NT2/D1 (cell line): ENCODE measurements at regions not wholly inside any gene's neighbourhood (a gene's known extent, or its start where the extent isn't known, plus 50 kb on each side); places are given as distances from the start of the nearest gene placed in this dataset.

Experiments
- DNase-seq: peaks from one replicate; pipeline ENCODE4 v3.0.0-alpha.2; 2011; ENCODE audit warnings: low read depth, low spot score
- H3K27me3 ChIP-seq: 2 replicates; pipeline ENCODE4 v1.6.0; 2011; ENCODE audit warnings: mild to moderate bottlenecking; ENCODE audit not compliant: insufficient read length, insufficient read depth
- H3K36me3 ChIP-seq: 2 replicates; pipeline ENCODE4 v1.6.1; 2011; ENCODE audit warnings: mild to moderate bottlenecking, low read length, mixed read lengths; ENCODE audit not compliant: insufficient read depth, insufficient read length
- H3K4me1 ChIP-seq: 2 replicates; pipeline ENCODE4 v1.5.1; 2011; ENCODE audit not compliant: insufficient read depth, insufficient read length
- H3K4me3 ChIP-seq: 2 replicates; pipeline ENCODE4 v1.5.1; 2011; ENCODE audit warnings: low read depth; ENCODE audit not compliant: insufficient read length
- H3K9ac ChIP-seq: 2 replicates; pipeline ENCODE4 v1.6.0; 2011; ENCODE audit warnings: low read depth; ENCODE audit not compliant: insufficient read length
- H3K9me3 ChIP-seq: 2 replicates; pipeline ENCODE4 v1.5.1; 2011; ENCODE audit warnings: mild to moderate bottlenecking, low read length; ENCODE audit not compliant: insufficient read depth
- SUZ12 ChIP-seq: IDR thresholded peaks from 2 replicates; pipeline ENCODE4 v1.6.1; 2011; ENCODE audit not compliant: insufficient read length, insufficient read depth; ENCODE audit errors: extremely low read depth
- YY1 ChIP-seq: IDR thresholded peaks from 2 replicates; pipeline ENCODE4 v1.6.1; 2011; ENCODE audit not compliant: insufficient read length, insufficient read depth
- ZNF274 ChIP-seq: IDR thresholded peaks from 2 replicates; pipeline ENCODE4 v1.6.1; 2011; ENCODE audit warnings: mild to moderate bottlenecking, low read depth, low read length

DNA sequence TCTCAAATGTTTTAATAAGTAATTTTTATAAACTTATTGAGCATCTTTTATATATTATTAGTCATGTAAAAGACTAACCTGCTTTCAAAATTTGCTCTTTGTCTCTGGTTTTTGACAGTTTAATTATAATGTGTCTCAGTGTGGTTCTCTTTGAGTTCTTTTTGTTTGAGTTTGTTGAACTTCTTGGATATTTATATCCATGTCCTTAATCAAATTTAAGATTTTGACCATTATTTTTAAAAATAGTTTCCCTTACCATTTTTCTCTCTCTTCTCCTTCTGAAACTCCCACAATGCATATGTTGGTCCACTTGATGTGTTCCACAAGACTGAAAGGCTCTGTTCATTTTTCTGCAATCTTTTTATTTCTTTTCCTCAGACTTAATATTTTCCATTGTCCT, 366.1 kb upstream of the GOLIM4 start:
- TF ChIP-seq ZNF274 (no peak), YY1 (no peak), SUZ12 (no peak)
- Histone ChIP-seq H3K36me3 (no peaks in the 10 kb centered on the region), H3K27me3 (no peaks in the 10 kb centered on the region), H3K4me1 (no peaks in the 10 kb centered on the region), H3K9ac (no peak overlapping the region), H3K9me3 (no peaks in the 10 kb centered on the region), H3K4me3 (no peak overlapping the region)
- DNase-seq = no peak

DNA sequence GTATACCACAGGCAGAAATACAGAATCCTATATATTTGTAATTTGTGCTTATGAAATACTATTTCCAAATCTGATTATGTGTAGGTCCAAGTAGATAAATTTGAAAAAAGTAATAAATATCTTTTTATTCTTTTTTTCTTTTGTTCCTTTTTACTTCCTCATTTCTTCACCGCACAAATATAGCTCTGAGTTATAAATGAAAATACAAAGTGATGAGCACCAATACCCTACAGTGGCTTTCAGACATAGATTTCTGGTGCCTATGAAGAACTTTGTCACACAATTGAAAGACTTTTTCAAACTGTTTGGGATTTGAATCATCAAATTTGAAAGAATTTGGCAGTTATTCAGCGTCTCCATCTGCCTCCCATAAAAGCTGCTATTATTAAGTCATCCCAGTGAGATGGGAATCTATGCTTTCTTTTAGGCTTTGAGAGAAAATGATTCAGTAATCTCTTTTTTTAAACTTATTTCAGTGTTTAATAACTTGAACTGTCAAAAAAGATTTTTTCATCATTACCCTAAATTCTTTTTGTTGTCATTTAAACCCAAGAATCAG, 363.6 kb upstream of the GOLIM4 start:
- Histone ChIP-seq H3K4me1 (no peaks in the 10 kb centered on the region), H3K36me3 (no peaks in the 10 kb centered on the region), H3K4me3 (no peak overlapping the region), H3K9ac (no peak overlapping the region), H3K9me3 (no peaks in the 10 kb centered on the region), H3K27me3 (no peaks in the 10 kb centered on the region)
- TF ChIP-seq YY1 = no peak
- no peak for TF ChIP-seq SUZ12
- TF ChIP-seq ZNF274 = no peak
- DNase-seq = no peak

DNA sequence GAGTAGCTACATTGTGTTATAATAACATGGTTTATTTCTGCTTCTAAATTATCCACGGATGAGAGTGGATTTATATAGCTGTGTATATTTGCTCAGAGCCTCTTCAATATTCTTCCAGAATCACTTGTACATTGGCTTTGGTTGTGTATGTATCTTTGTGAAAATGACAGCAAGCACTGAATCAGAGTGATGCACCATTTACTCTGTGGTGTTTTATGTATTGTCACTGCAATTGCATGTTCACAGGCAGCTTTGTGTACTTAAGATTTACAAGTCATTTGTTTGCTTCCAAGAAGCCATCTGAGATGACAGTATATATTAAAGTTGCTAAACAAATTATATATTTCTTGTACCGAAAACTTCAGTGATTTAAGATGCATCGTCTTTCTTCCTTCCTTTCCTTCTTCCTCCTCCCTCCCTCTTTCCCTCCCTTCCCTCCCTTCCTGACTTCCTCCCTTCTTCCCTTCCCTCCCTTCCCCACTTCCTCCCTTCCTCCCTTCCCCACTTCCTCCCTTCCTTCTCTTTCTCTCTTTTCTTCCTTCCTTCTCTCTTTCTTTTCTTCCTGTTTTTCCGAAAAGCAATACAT, 362.3 kb upstream of the GOLIM4 start:
- no peak overlapping the region for H3K9ac ChIP-seq
- H3K27me3 ChIP-seq = no peaks in the 10 kb centered on the region
- TF ChIP-seq YY1 (no peak), ZNF274 (no peak), SUZ12 (no peak)
- H3K36me3 ChIP-seq = no peaks in the 10 kb centered on the region
- no peak for DNase-seq
- H3K4me1 ChIP-seq = no peaks in the 10 kb centered on the region
- no peak overlapping the region for H3K4me3 ChIP-seq
- H3K9me3 ChIP-seq = no peaks in the 10 kb centered on the region

DNA sequence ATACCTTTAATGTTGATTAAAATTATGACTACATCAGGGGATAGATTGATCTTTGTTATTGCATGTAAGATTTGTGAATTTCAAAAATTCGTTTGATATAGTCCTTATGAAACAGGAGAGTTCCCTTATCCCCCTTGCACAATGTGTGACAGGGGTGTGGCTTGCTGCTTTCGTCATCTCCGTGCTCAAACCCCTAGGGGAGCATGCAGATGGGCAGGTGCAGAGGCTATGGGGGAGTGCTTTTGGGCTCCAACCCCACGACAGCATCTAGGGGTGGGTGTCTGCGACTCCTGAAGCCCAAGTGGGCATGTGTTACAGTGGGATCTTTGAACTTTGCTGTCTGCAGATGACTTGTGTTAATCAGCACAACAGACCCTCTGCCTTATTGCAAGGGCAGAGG, 360.1 kb upstream of the GOLIM4 start:
- Histone ChIP-seq H3K27me3 (no peaks in the 10 kb centered on the region), H3K36me3 (no peaks in the 10 kb centered on the region), H3K4me1 (no peaks in the 10 kb centered on the region), H3K4me3 (no peak overlapping the region), H3K9ac (no peak overlapping the region), H3K9me3 (no peaks in the 10 kb centered on the region)
- no peak for TF ChIP-seq YY1
- TF ChIP-seq SUZ12 = no peak
- TF ChIP-seq ZNF274 = no peak
- no peak for DNase-seq

- no peak for DNase-seq
- no peaks in the 10 kb centered on the region for H3K27me3 ChIP-seq
- H3K4me1 ChIP-seq = no peaks in the 10 kb centered on the region
- H3K9me3 ChIP-seq = no peaks in the 10 kb centered on the region
- no peaks in the 10 kb centered on the region for H3K36me3 ChIP-seq
- TF ChIP-seq SUZ12 (no peak), ZNF274 (no peak), YY1 (no peak)
- no peak overlapping the region for H3K4me3 ChIP-seq
- H3K9ac ChIP-seq = no peak overlapping the region
Observed at GRCh38 chr3:168453623-168454022, 357.9 kb upstream of the GOLIM4 start.

GRCh38 chr3:168443965-168444364, 348.2 kb upstream of the GOLIM4 start:
- no peak overlapping the region for H3K9ac ChIP-seq
- no peaks in the 10 kb centered on the region for H3K27me3 ChIP-seq
- no peaks in the 10 kb centered on the region for H3K4me1 ChIP-seq
- H3K9me3 ChIP-seq = no peaks in the 10 kb centered on the region
- no peak overlapping the region for H3K4me3 ChIP-seq
- no peaks in the 10 kb centered on the region for H3K36me3 ChIP-seq
- TF ChIP-seq ZNF274 (no peak), SUZ12 (no peak), YY1 (no peak)
- DNase-seq = no peak

- TF ChIP-seq ZNF274 = no peak
- TF ChIP-seq YY1 = no peak
- no peak for TF ChIP-seq SUZ12
Observed at GRCh38 chr3:168442502-168442901, 346.8 kb upstream of the GOLIM4 start.

More at GRCh38 chr3:168442502-168442901, 346.8 kb upstream of the GOLIM4 start:
- Histone ChIP-seq H3K4me3 (no peak overlapping the region), H3K36me3 (no peaks in the 10 kb centered on the region), H3K9me3 (no peaks in the 10 kb centered on the region), H3K9ac (no peak overlapping the region), H3K4me1 (no peaks in the 10 kb centered on the region), H3K27me3 (no peaks in the 10 kb centered on the region)
- no peak for DNase-seq
